Right cardiac atrium (tissue), 5 donors: ENCODE measurements at regions not wholly inside any gene's neighbourhood (a gene's known extent, or its start where the extent isn't known, plus 50 kb on each side); places are given as distances from the start of the nearest gene placed in this dataset.
A peak's percentile ranks its signal among the peaks of the same experiment; 100 is the strongest.

Experiments used
- ATAC-seq, 2 donors: fragments of 200-7000 bp; cut with Tn5 transposase; one replicate each; pipeline versions ENCODE4 v1.8.0 to v1.9.1; 2020; ENCODE audit warnings: moderate library complexity in 2 of 2, mild to moderate bottlenecking in 1 of 2
- DNase-seq, 3 donors: peaks; one replicate each; pipeline ENCODE4 v3.0.0-alpha.2; 2020
- H3K27ac ChIP-seq: one replicate; pipeline ENCODE4 v1.5.1; 2013; ENCODE audit warnings: mild to moderate bottlenecking, low read length, control low read depth, moderate library complexity
- H3K27me3 ChIP-seq: one replicate; pipeline ENCODE4 v1.6.1; 2013; ENCODE audit not compliant: control insufficient read depth, insufficient read depth
- H3K4me1 ChIP-seq: one replicate; pipeline ENCODE4 v1.6.1; 2013; ENCODE audit warnings: low read length; ENCODE audit not compliant: control insufficient read depth, insufficient read depth
- H3K4me3 ChIP-seq: one replicate; pipeline ENCODE4 v1.5.1; 2013; ENCODE audit warnings: low read length, control low read depth
- H3K9me3 ChIP-seq: one replicate; pipeline ENCODE4 v1.6.1; 2013; ENCODE audit warnings: low read length; ENCODE audit not compliant: control insufficient read depth
- WGBS: extraction: QIAGEN DNeasy Blood & Tissue Kit; methylation state at CpG from one replicate; pipeline ENCODE4 v1.1.7; 2013; 5-methylcytosine and 5-hydroxymethylcytosine counted together
- intact Hi-C, 4 donors: fragments of 100-400 bp; cut with DNase I; formaldehyde crosslinking; loops; one replicate each; pipeline versions ENCODE4 v1.11.0 to v1.14.0; 2022 to 2023
- donor health status: healthy with polysubstance abuse.
- donor health status: DM: no; HTN: yes; CAD: no.
- donor health status: DM: no; HTN: no; CAD: no.
- donor health status: DM: no; HTN: yes; CAD: no; lungs with severe emphysema.
- donor health status: DM: yes; HTN: yes; CAD: no.

GRCh38 chr2:57084697-57085281 is 901.0 kb downstream of the CCDC85A start:
- Histone ChIP-seq H3K27ac (no peak overlapping the region), H3K9me3 (no peaks in the 10 kb centered on the region), H3K4me1 (no peaks in the 10 kb centered on the region), H3K27me3 (no peaks in the 10 kb centered on the region), H3K4me3 (no peak overlapping the region)
- WGBS = 92% methylated on average over 21 of the region's 21 CpGs
- intact Hi-C loops = no loop called here
- ATAC-seq = peak in 1 of 2 donors; percentile 48
- peak in 1 of 3 donors; percentile 48 for DNase-seq

GRCh38 chr2:57093020-57093419 is 909.2 kb downstream of the CCDC85A start:
- no peak overlapping the region for H3K4me3 ChIP-seq
- DNase-seq (no peak), ATAC-seq (no peak)
- no peaks in the 10 kb centered on the region for H3K9me3 ChIP-seq
- H3K27me3 ChIP-seq = no peaks in the 10 kb centered on the region
- H3K27ac ChIP-seq = no peak overlapping the region
- intact Hi-C loops = no loop called here
- H3K4me1 ChIP-seq = no peaks in the 10 kb centered on the region

- 81% methylated on average over 1 of the region's 1 CpG for WGBS
- no peaks in the 10 kb centered on the region for H3K9me3 ChIP-seq
- no peak overlapping the region for H3K27ac ChIP-seq
- intact Hi-C loops = no loop called here
- H3K27me3 ChIP-seq = no peaks in the 10 kb centered on the region
- ATAC-seq (no peak), DNase-seq (no peak)
- no peaks in the 10 kb centered on the region for H3K4me1 ChIP-seq
- H3K4me3 ChIP-seq = no peak overlapping the region
Observed at GRCh38 chr2:57097855-57098254, 914.1 kb downstream of the CCDC85A start.

- Histone ChIP-seq H3K27me3 (no peaks in the 10 kb centered on the region), H3K4me1 (no peaks in the 10 kb centered on the region), H3K9me3 (no peaks in the 10 kb centered on the region), H3K4me3 (no peak overlapping the region), H3K27ac (no peak overlapping the region)
- intact Hi-C loops = no loop called here
- no peak for ATAC-seq
- DNase-seq = no peak
Observed at GRCh38 chr2:57100436-57100835, 916.6 kb downstream of the CCDC85A start.

- no peak overlapping the region for H3K27ac ChIP-seq
- DNase-seq (no peak), ATAC-seq (no peak)
- no peaks in the 10 kb centered on the region for H3K27me3 ChIP-seq
- 78% methylated on average over 4 of the region's 4 CpGs for WGBS
- H3K4me3 ChIP-seq = no peak overlapping the region
- no peaks in the 10 kb centered on the region for H3K9me3 ChIP-seq
- intact Hi-C loops = no loop called here
- no peaks in the 10 kb centered on the region for H3K4me1 ChIP-seq
Observed at GRCh38 chr2:57105694-57106093, 921.9 kb downstream of the CCDC85A start.

GRCh38 chr2:57107353-57107752 is 923.6 kb downstream of the CCDC85A start:
- no peak for DNase-seq
- no peak for ATAC-seq
- 47% methylated on average over 2 of the region's 2 CpGs for WGBS
- no peak overlapping the region for H3K27ac ChIP-seq
- H3K9me3 ChIP-seq = no peaks in the 10 kb centered on the region
- H3K27me3 ChIP-seq = no peaks in the 10 kb centered on the region
- no peak overlapping the region for H3K4me3 ChIP-seq
- intact Hi-C loops = no loop called here
- H3K4me1 ChIP-seq = no peaks in the 10 kb centered on the region

- ATAC-seq = no peak
- Histone ChIP-seq H3K4me3 (no peak overlapping the region), H3K27ac (no peak overlapping the region), H3K9me3 (no peaks in the 10 kb centered on the region), H3K4me1 (no peaks in the 10 kb centered on the region), H3K27me3 (no peaks in the 10 kb centered on the region)
- DNase-seq = no peak
- intact Hi-C loops = no loop called here
- 95% methylated on average over 2 of the region's 2 CpGs for WGBS
Observed at GRCh38 chr2:57111531-57111930, 927.7 kb downstream of the CCDC85A start.

GRCh38 chr2:57119141-57119540 is 927.5 kb upstream of the VRK2 start:
- intact Hi-C loops = no loop called here
- H3K9me3 ChIP-seq = no peaks in the 10 kb centered on the region
- H3K27me3 ChIP-seq = no peaks in the 10 kb centered on the region
- no peak overlapping the region for H3K27ac ChIP-seq
- no peak for ATAC-seq
- H3K4me1 ChIP-seq = no peaks in the 10 kb centered on the region
- no peak overlapping the region for H3K4me3 ChIP-seq
- no peak for DNase-seq

- H3K9me3 ChIP-seq = no peaks in the 10 kb centered on the region
- no peak overlapping the region for H3K4me3 ChIP-seq
- ATAC-seq (no peak), DNase-seq (no peak)
- intact Hi-C loops = no loop called here
- H3K27me3 ChIP-seq = no peaks in the 10 kb centered on the region
- no peaks in the 10 kb centered on the region for H3K4me1 ChIP-seq
- 68% methylated on average over 2 of the region's 2 CpGs for WGBS
- no peak overlapping the region for H3K27ac ChIP-seq
Observed at GRCh38 chr2:57126410-57126809, 920.2 kb upstream of the VRK2 start.

- 55% methylated on average over 1 of the region's 1 CpG for WGBS
- Histone ChIP-seq H3K27me3 (no peaks in the 10 kb centered on the region), H3K27ac (no peak overlapping the region), H3K4me1 (no peaks in the 10 kb centered on the region), H3K4me3 (no peak overlapping the region), H3K9me3 (no peaks in the 10 kb centered on the region)
- intact Hi-C loops = no loop called here
- ATAC-seq = no peak
- DNase-seq = no peak
Observed at GRCh38 chr2:57139179-57139578, 907.4 kb upstream of the VRK2 start.

- no peaks in the 10 kb centered on the region for H3K27me3 ChIP-seq
- H3K9me3 ChIP-seq = no peaks in the 10 kb centered on the region
- DNase-seq (no peak), ATAC-seq (no peak)
- intact Hi-C loops = no loop called here
- H3K4me3 ChIP-seq = no peak overlapping the region
- no peaks in the 10 kb centered on the region for H3K4me1 ChIP-seq
- H3K27ac ChIP-seq = no peak overlapping the region
Observed at GRCh38 chr2:57141269-57141668, 905.3 kb upstream of the VRK2 start.

GRCh38 chr2:57146951-57147350 is 899.7 kb upstream of the VRK2 start:
- no peaks in the 10 kb centered on the region for H3K4me1 ChIP-seq
- no peak overlapping the region for H3K27ac ChIP-seq
- 53% methylated on average over 1 of the region's 1 CpG for whole genome bisulfite sequencing
- DNase-seq (no peak), ATAC-seq (no peak)
- no peak overlapping the region for H3K4me3 ChIP-seq
- H3K9me3 ChIP-seq = no peaks in the 10 kb centered on the region
- H3K27me3 ChIP-seq = no peaks in the 10 kb centered on the region
- intact Hi-C loops = no loop called here
